H1 (cell line): ENCODE measurements at regions not wholly inside any gene's neighbourhood (a gene's known extent, or its start where the extent isn't known, plus 50 kb on each side); places are given as distances from the start of the nearest gene placed in this dataset.

Source experiments
- CTCF ChIA-PET: fragments of 300-600 bp; sonication (Branson Sonifier 250); formaldehyde crosslinking; loops from one replicate; lab custom pipeline; 2021; ENCODE audit not compliant: partially characterized antibody; lab: Charles Lee
- POLR2A ChIA-PET: fragments of 300-600 bp; sonication (Branson Sonifier 250); formaldehyde crosslinking; loops from one replicate; lab custom pipeline; 2021; ENCODE audit warnings: inconsistent platforms; ENCODE audit not compliant: partially characterized antibody; lab: Charles Lee
- DNase-seq, 2 experiments: peaks; one replicate each; pipeline versions ENCODE4 v3.0.0 to v3.0.0-alpha.2; 2010 to 2022; ENCODE audit warnings: low spot score in 2 of 2, low read depth in 1 of 2, mixed read lengths in 1 of 2
- FAIRE-seq: peaks from 2 replicates; lab custom pipeline; 2011; peaks lifted over from hg19 to GRCh38; lab: Jason Lieb, UNC
- H2AFZ ChIP-seq: 2 replicates; pipeline ENCODE4 v1.8.1; 2012; ENCODE audit warnings: low read length, inconsistent platforms
- H2AK5ac ChIP-seq: 2 replicates; pipeline ENCODE4 v1.6.1; 2013; ENCODE audit warnings: low read depth, low read length
- H2BK120ac ChIP-seq: replicated peaks from 2 replicates; pipeline ENCODE3; 2013; ENCODE audit warnings: low read depth, low read length, inconsistent platforms
- H2BK12ac ChIP-seq: 2 replicates; pipeline ENCODE4 v1.6.1; 2013; ENCODE audit warnings: low read depth, low read length
- H2BK15ac ChIP-seq: 2 replicates; pipeline ENCODE4 v1.6.1; 2013; ENCODE audit warnings: low read length
- H2BK20ac ChIP-seq: 2 replicates; pipeline ENCODE4 v1.6.1; 2013; ENCODE audit warnings: low read length
- H2BK5ac ChIP-seq: 2 replicates; pipeline ENCODE4 v1.6.1; 2013; ENCODE audit warnings: low read depth, low read length
- H3K14ac ChIP-seq: 2 replicates; pipeline ENCODE4 v1.6.1; 2013; ENCODE audit warnings: inconsistent platforms; ENCODE audit not compliant: insufficient read length
- H3K18ac ChIP-seq: 2 replicates; pipeline ENCODE4 v1.6.1; 2013; ENCODE audit warnings: low read length; ENCODE audit errors: extremely low read depth
- H3K23ac ChIP-seq: 2 replicates; pipeline ENCODE4 v1.6.1; 2013; ENCODE audit warnings: inconsistent platforms; ENCODE audit not compliant: insufficient read length
- H3K23me2 ChIP-seq: 2 replicates; pipeline ENCODE4 v1.6.1; 2013; ENCODE audit warnings: low read depth, low read length
- H3K27ac ChIP-seq: 2 replicates; pipeline ENCODE4 v1.6.1; 2011; ENCODE audit warnings: low read depth, low read length, inconsistent platforms
- H3K27me3 ChIP-seq, 4 experiments: replicated peaks in 1 of 4; 1 replicate in 1 of 4; 2 replicates in 3 of 4; pipeline versions ENCODE4 v1.6.1 to v1.8.1; 2011 to 2013; ENCODE audit warnings: low read length in 3 of 4, mild to moderate bottlenecking in 3 of 4, inconsistent platforms in 2 of 4, mixed read lengths in 2 of 4, moderate library complexity in 1 of 4; ENCODE audit not compliant: control insufficient read depth in 3 of 4, insufficient read depth in 3 of 4; ENCODE audit errors: extremely low read depth in 1 of 4
- H3K36me3 ChIP-seq, 4 experiments: 2 replicates each; pipeline versions ENCODE4 v1.6.1 to v1.8.1; 2011 to 2013; ENCODE audit warnings: mild to moderate bottlenecking in 4 of 4, low read length in 3 of 4, moderate library complexity in 2 of 4, control low read depth in 1 of 4, inconsistent platforms in 1 of 4; ENCODE audit not compliant: insufficient read depth in 4 of 4, control insufficient read depth in 2 of 4
- H3K4ac ChIP-seq: replicated peaks from 2 replicates; pipeline ENCODE3; 2013; ENCODE audit warnings: low read length, low read depth, mixed read lengths, inconsistent platforms; ENCODE audit not compliant: insufficient read length
- H3K4me1 ChIP-seq, 4 experiments: replicated peaks in 1 of 4; 1 replicate in 1 of 4; 2 replicates in 3 of 4; pipeline versions ENCODE4 v1.6.1 to v1.8.1; 2011 to 2013; ENCODE audit warnings: low read length in 3 of 4, inconsistent platforms in 2 of 4, mixed read lengths in 1 of 4; ENCODE audit not compliant: insufficient read depth in 4 of 4, control insufficient read depth in 3 of 4
- H3K4me2 ChIP-seq, 2 experiments: 2 replicates each; pipeline versions ENCODE4 v1.6.1 to v1.8.1; 2011 to 2013; ENCODE audit warnings: low read depth in 2 of 2, low read length in 2 of 2, control low read depth in 1 of 2, inconsistent platforms in 1 of 2, mild to moderate bottlenecking in 1 of 2; ENCODE audit not compliant: insufficient read depth in 1 of 2
- H3K4me3 ChIP-seq, 4 experiments: fragments of 200-600, 300-600 bp in 1 of 4; sonication (generic), shearing (Covaris generic), sonication (Bioruptor Twin) in 1 of 4; 2 replicates each; pipeline versions ENCODE4 v1.5.1 to v1.8.1; 2011 to 2016; ENCODE audit warnings: low read length in 4 of 4, low read depth in 3 of 4, control low read depth in 2 of 4, inconsistent platforms in 2 of 4, mild to moderate bottlenecking in 2 of 4, mixed read lengths in 1 of 4, moderate library complexity in 1 of 4; ENCODE audit not compliant: insufficient read depth in 2 of 4; ENCODE audit errors: extremely low read depth in 1 of 4
- H3K56ac ChIP-seq: replicated peaks from 2 replicates; pipeline ENCODE3; 2013; ENCODE audit warnings: low read depth, mild to moderate bottlenecking, mixed read lengths, low read length, inconsistent platforms; ENCODE audit not compliant: insufficient read length
- H3K79me1 ChIP-seq: 2 replicates; pipeline ENCODE4 v1.6.1; 2013; ENCODE audit warnings: low read depth, low read length, control low read depth
- H3K79me2 ChIP-seq, 2 experiments: 2 replicates each; pipeline versions ENCODE4 v1.6.1 to v1.8.1; 2012 to 2013; ENCODE audit warnings: low read length in 2 of 2, mild to moderate bottlenecking in 2 of 2, inconsistent platforms in 1 of 2; ENCODE audit not compliant: insufficient read depth in 2 of 2, control insufficient read depth in 1 of 2
- H3K9ac ChIP-seq, 4 experiments: replicated peaks in 1 of 4; 1 replicate in 1 of 4; 2 replicates in 3 of 4; pipeline versions ENCODE4 v1.6.1 to v1.8.1; 2011 to 2013; ENCODE audit warnings: low read depth in 3 of 4, low read length in 3 of 4, control low read depth in 2 of 4, mild to moderate bottlenecking in 2 of 4, moderate library complexity in 2 of 4, inconsistent platforms in 1 of 4; ENCODE audit errors: extremely low read depth in 1 of 4
- H3K9me3 ChIP-seq, 2 experiments: 2 replicates each; pipeline versions ENCODE4 v1.6.1 to v1.8.1; 2012 to 2013; ENCODE audit warnings: mild to moderate bottlenecking in 2 of 2, moderate library complexity in 2 of 2, control low read depth in 1 of 2, inconsistent platforms in 1 of 2, low read depth in 1 of 2, low read length in 1 of 2, mixed read lengths in 1 of 2; ENCODE audit not compliant: insufficient read depth in 2 of 2
- H4K20me1 ChIP-seq, 2 experiments: replicated peaks in 1 of 2; 2 replicates each; pipeline versions ENCODE3 to v1.8.1; 2011 to 2013; ENCODE audit warnings: inconsistent platforms in 2 of 2, low read length in 2 of 2, mild to moderate bottlenecking in 1 of 2; ENCODE audit not compliant: insufficient read depth in 2 of 2, control insufficient read depth in 1 of 2
- H4K5ac ChIP-seq: 2 replicates; pipeline ENCODE4 v1.6.1; 2013; ENCODE audit warnings: low read length, low read depth, mixed read lengths, inconsistent platforms; ENCODE audit not compliant: insufficient read length
- H4K8ac ChIP-seq: 2 replicates; pipeline ENCODE4 v1.8.0; 2013; ENCODE audit warnings: mild to moderate bottlenecking, moderate library complexity, low read length, inconsistent platforms; ENCODE audit not compliant: insufficient read depth; ENCODE audit errors: extremely low read depth
- H4K91ac ChIP-seq: replicated peaks from 2 replicates; pipeline ENCODE3; 2013; ENCODE audit warnings: low read length, mixed read lengths, inconsistent platforms; ENCODE audit not compliant: insufficient read length
- CBX8 ChIP-seq: fragments of 300-800, 300-1000 bp; sonication (generic); IDR thresholded peaks from 2 replicates; pipeline ENCODE4 v1.7.1; 2016; ENCODE audit warnings: low read depth, low read length, borderline replicate concordance
- CHD2 ChIP-seq: IDR thresholded peaks from 2 replicates; pipeline ENCODE4 v1.6.1; 2012; ENCODE audit warnings: low read length, improper control_type of control experiment
- EGR1 ChIP-seq: IDR thresholded peaks from 2 replicates; pipeline ENCODE4 v1.6.1; 2011; ENCODE audit warnings: low read depth, low read length, borderline replicate concordance
- GTF2F1 ChIP-seq: IDR thresholded peaks from 2 replicates; pipeline ENCODE4 v1.6.1; 2012; ENCODE audit warnings: low read depth, low read length, improper control_type of control experiment, borderline replicate concordance
- HDAC6 ChIP-seq: IDR thresholded peaks from one replicate; pipeline ENCODE4 v1.7.1; 2012; ENCODE audit warnings: low read depth, mild to moderate bottlenecking, inconsistent platforms, low read length, moderate library complexity
- POLR2AphosphoS5 ChIP-seq: IDR thresholded peaks from 2 replicates; pipeline ENCODE4 v1.6.1; 2011; ENCODE audit warnings: low read depth, low read length
- POU5F1 ChIP-seq: IDR thresholded peaks from 2 replicates; pipeline ENCODE4 v1.6.1; 2011; ENCODE audit warnings: low read depth, mild to moderate bottlenecking, low read length, moderate library complexity
- RAD21 ChIP-seq, 2 experiments: IDR thresholded peaks in 1 of 2; conservative IDR thresholded peaks in 1 of 2; 2 replicates each; pipeline ENCODE4 v1.6.1; 2011; ENCODE audit warnings: low read depth in 2 of 2, low read length in 2 of 2, improper control_type of control experiment in 1 of 2, inconsistent platforms in 1 of 2, mild to moderate bottlenecking in 1 of 2, moderate library complexity in 1 of 2
- SIN3A ChIP-seq, 2 experiments: IDR thresholded peaks in 1 of 2; conservative IDR thresholded peaks in 1 of 2; 2 replicates each; pipeline ENCODE4 v1.6.1; 2011 to 2012; ENCODE audit warnings: low read length in 2 of 2, improper control_type of control experiment in 1 of 2, low read depth in 1 of 2, mild to moderate bottlenecking in 1 of 2
- SRF ChIP-seq: IDR thresholded peaks from 2 replicates; pipeline ENCODE4 v1.6.1; 2011; ENCODE audit warnings: mild to moderate bottlenecking, low read depth, low read length, moderate library complexity
- ZNF274 ChIP-seq: IDR thresholded peaks from 2 replicates; pipeline ENCODE4 v1.7.0; 2012; ENCODE audit warnings: low read length, borderline replicate concordance; ENCODE audit errors: extremely low read depth
- WGBS, 2 experiments: shearing (Covaris generic) in 1 of 2; methylation state at CpG; one replicate each; pipeline versions ENCODE4 v1.1.6 to v1.1.7; 2013 to 2015; ENCODE audit warnings: low lambda C conversion rate in 2 of 2, mixed read lengths in 2 of 2, inconsistent platforms in 1 of 2, low coverage in 1 of 2, missing lambda C conversion rate in 1 of 2; ENCODE audit not compliant: insufficient replicate concordance in 2 of 2, insufficient coverage in 1 of 2, insufficient read length in 1 of 2; ENCODE audit errors: extremely low coverage in 1 of 2, missing lambda C conversion rate in 1 of 2; 5-methylcytosine and 5-hydroxymethylcytosine counted together

GRCh38 chr10:74763934-74764591 is 62.3 kb upstream of the KAT6B start:
- Histone ChIP-seq H2BK20ac (no peak overlapping the region), H2BK12ac (no peak overlapping the region), H3K23me2 (no peaks in the 10 kb centered on the region), H3K18ac (no peak overlapping the region), H4K8ac (no peak overlapping the region), H3K79me1 (no peaks in the 10 kb centered on the region; the same call in 1 of the 2 replicates), H4K5ac (no peak overlapping the region), H3K56ac (no peak overlapping the region), H3K23ac (no peak overlapping the region), H4K91ac (no peak overlapping the region), H3K4me1 (peaks cover 0 to 4% (median 0%) of the 10 kb centered on the region in 4 experiments; a peak in 2 of 7 replicates), H3K9ac (no peak overlapping the region), H3K27ac (no peak overlapping the region), H2AFZ (0 out of 2 replicates have a peak overlapping the region, but pooled peaks have one; percentile 12), H2AK5ac (no peak overlapping the region), H3K4me3 (no peak overlapping the region), H3K4me2 (no peak overlapping the region), H3K79me2 (no peaks in the 10 kb centered on the region), H3K36me3 (no peaks in the 10 kb centered on the region), H3K9me3 (no peaks in the 10 kb centered on the region), H2BK120ac (no peak overlapping the region), H3K27me3 (no peaks in the 10 kb centered on the region), H2BK15ac (no peak overlapping the region), H4K20me1 (no peaks in the 10 kb centered on the region), H3K14ac (no peak overlapping the region), H2BK5ac (no peak overlapping the region), H3K4ac (no peak overlapping the region)
- 85% methylated on average over 17 of the region's 17 CpGs; no CpG with 5 or more reads in 1 of the 2 experiments for WGBS, 2 experiments
- FAIRE-seq: no peak
- ChIA-PET POLR2A (no interaction called here), CTCF (interaction anchor here (1.0 kb wide), 1 partner anchor 10 kb away, joined by 3 read pairs; no protein-coding TSS in a partner anchor)
- DNase-seq: no peak
- no peak for TF ChIP-seq HDAC6
- TF ChIP-seq CHD2: no peak
- no peak for TF ChIP-seq RAD21 (IDR thresholded peaks at IDR 0.05 in 1 of 2, conservative IDR thresholded peaks at IDR 0.05 in 1 of 2; ENCODE audit: low read depth in 2 of 2, low read length in 2 of 2)
- no peak for TF ChIP-seq EGR1
- TF ChIP-seq ZNF274: no peak
- TF ChIP-seq CBX8: no peak
- no peak for TF ChIP-seq POLR2AphosphoS5
- TF ChIP-seq SIN3A (conservative IDR thresholded peaks at IDR 0.05 in 1 of 2, IDR thresholded peaks at IDR 0.05 in 1 of 2; ENCODE audit: low read depth in 1 of 2, low read length in 2 of 2): no peak
- no peak for TF ChIP-seq SRF
- TF ChIP-seq POU5F1: no peak
- TF ChIP-seq GTF2F1: no peak
